Tibial artery (tissue), 4 donors: ENCODE measurements at regions not wholly inside any gene's neighbourhood (a gene's known extent, or its start where the extent isn't known, plus 50 kb on each side); places are given as distances from the start of the nearest gene placed in this dataset.
A peak's percentile ranks its signal among the peaks of the same experiment; 100 is the strongest.

Source experiments
- DNase-seq, 2 donors: peaks; one replicate each; pipeline ENCODE4 v3.0.0-alpha.2; 2019
- H3K27ac ChIP-seq, 2 donors: fragments of 200-600 bp; sonication (generic) in 1 of 2; 1 replicate in 1 of 2; 2 replicates in 1 of 2; pipeline ENCODE4 v1.5.1; 2018 to 2019; ENCODE audit warnings: mild to moderate bottlenecking in 1 of 2
- H3K27me3 ChIP-seq, 2 donors: fragments of 200-600 bp; sonication (generic) in 1 of 2; one replicate each; pipeline versions ENCODE4 v1.5.1 to v1.6.0; 2016 to 2019
- H3K36me3 ChIP-seq, 3 donors: fragments of 200-600 bp; sonication (generic) in 2 of 3; one replicate each; pipeline ENCODE4 v1.5.1; 2016 to 2019; ENCODE audit warnings: mild to moderate bottlenecking in 2 of 3
- H3K4me1 ChIP-seq, 4 donors: fragments of 200-600 bp; sonication (generic) in 2 of 4; 1 replicate in 3 of 4; 2 replicates in 1 of 4; pipeline ENCODE4 v1.5.1; 2016 to 2019
- H3K4me3 ChIP-seq, 2 donors: fragments of 200-600 bp; sonication (generic) in 1 of 2; 1 replicate in 1 of 2; 2 replicates in 1 of 2; pipeline ENCODE4 v1.5.1; 2018 to 2019; ENCODE audit warnings: mild to moderate bottlenecking in 2 of 2
- H3K9me3 ChIP-seq, 3 donors: fragments of 200-600 bp; sonication (generic) in 1 of 3; one replicate each; pipeline ENCODE4 v1.5.1; 2016 to 2019
- intact Hi-C: fragments of 100-400 bp; cut with DNase I; formaldehyde crosslinking; loops from one replicate; pipeline ENCODE4 v1.15.0; 2023; ENCODE audit warnings: low total_unique reads
- TF ChIP-seq, protein P1 (sequence below), 2 experiments: fragments of 200-600 bp in 1 of 2; fragments of 450-650 bp in 1 of 2; IDR thresholded peaks; one replicate each; pipeline ENCODE4 v1.5.1; 2017 to 2019; ENCODE audit warnings: antibody characterized with exemption in 2 of 2, mild to moderate bottlenecking in 1 of 2, moderate library complexity in 1 of 2

DNA sequence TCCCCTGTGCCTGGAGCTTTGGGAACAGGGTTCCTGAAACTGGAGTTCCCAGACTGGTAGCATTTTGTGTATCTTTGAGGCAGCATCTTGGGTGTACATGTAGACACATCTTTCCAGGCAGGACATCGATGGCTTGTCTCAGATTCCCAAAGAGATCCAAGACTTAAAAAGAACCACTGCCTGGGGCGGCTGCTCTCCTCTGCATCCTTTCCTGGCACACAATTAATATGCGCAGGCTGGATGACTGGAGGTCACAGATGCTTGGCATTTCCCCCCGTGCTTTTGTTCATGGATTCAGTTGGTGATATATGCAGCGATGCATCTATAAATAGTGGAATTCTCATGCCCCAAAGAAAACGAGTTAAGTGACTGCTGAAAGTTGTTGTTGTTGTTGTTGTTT, 80.5 kb downstream of the CLDN34 start:
- intact Hi-C loops: no loop called here
- H3K27me3 ChIP-seq: no peaks in the 10 kb centered on the region
- no peaks in the 10 kb centered on the region for H3K9me3 ChIP-seq
- no peak overlapping the region for H3K4me3 ChIP-seq
- TF ChIP-seq, protein P1, sequence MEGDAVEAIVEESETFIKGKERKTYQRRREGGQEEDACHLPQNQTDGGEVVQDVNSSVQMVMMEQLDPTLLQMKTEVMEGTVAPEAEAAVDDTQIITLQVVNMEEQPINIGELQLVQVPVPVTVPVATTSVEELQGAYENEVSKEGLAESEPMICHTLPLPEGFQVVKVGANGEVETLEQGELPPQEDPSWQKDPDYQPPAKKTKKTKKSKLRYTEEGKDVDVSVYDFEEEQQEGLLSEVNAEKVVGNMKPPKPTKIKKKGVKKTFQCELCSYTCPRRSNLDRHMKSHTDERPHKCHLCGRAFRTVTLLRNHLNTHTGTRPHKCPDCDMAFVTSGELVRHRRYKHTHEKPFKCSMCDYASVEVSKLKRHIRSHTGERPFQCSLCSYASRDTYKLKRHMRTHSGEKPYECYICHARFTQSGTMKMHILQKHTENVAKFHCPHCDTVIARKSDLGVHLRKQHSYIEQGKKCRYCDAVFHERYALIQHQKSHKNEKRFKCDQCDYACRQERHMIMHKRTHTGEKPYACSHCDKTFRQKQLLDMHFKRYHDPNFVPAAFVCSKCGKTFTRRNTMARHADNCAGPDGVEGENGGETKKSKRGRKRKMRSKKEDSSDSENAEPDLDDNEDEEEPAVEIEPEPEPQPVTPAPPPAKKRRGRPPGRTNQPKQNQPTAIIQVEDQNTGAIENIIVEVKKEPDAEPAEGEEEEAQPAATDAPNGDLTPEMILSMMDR (IDR thresholded peaks at IDR 0.05): no peak
- DNase-seq: no peak
- H3K27ac ChIP-seq: no peak overlapping the region
- peaks cover 0 to 75% (median 28%) of the 10 kb centered on the region in 4 donors for H3K4me1 ChIP-seq
- no peaks in the 10 kb centered on the region for H3K36me3 ChIP-seq

DNA sequence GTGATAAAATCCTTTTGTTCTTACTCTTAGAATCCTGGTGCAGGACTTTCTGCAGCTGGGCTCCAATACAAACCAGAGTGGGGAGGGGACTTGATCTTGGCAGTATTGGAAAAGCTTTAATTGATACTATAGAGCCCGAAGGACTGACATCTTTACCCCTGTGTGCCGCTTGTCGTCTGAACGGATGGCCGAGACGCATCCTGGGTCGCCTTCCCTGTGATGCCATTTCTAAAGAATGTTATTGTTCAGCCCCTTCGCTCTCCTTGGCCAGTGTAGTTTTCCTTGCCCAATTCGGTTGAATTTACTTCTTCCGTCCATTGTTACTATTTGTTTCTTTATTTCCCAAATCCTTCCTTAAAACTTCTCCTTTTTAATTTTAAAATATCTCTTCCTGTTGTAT, 80.9 kb downstream of the CLDN34 start:
- peaks cover 0 to 79% (median 31%) of the 10 kb centered on the region in 4 donors for H3K4me1 ChIP-seq
- no peaks in the 10 kb centered on the region for H3K27me3 ChIP-seq
- no peaks in the 10 kb centered on the region for H3K36me3 ChIP-seq
- H3K4me3 ChIP-seq: no peak overlapping the region
- DNase-seq: no peak
- H3K9me3 ChIP-seq: no peaks in the 10 kb centered on the region
- TF ChIP-seq, protein P1 (IDR thresholded peaks at IDR 0.05): no peak
- intact Hi-C loops: no loop called here
- no peak overlapping the region for H3K27ac ChIP-seq

DNA sequence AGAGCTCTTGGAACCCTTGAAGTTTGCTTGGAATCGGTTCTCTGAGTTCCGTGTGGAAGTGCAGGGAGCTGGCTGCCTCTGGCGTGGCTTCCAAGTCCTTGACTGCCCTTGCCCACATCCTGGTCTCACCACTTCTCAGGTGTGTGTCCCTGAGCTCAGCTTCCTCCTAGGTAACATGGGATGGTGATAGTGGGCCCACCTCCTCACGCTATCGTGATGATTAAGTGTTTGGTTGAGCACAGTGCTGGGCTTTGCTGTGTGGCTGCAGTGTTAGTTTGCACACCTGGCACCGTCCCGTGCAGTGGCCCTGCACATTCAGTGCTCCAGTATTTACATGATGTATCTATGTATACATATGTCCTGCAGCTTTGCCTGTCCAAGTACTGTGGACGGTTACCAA, 81.5 kb downstream of the CLDN34 start:
- H3K36me3 ChIP-seq: no peaks in the 10 kb centered on the region
- TF ChIP-seq, protein P1 (IDR thresholded peaks at IDR 0.05): no peak
- H3K27ac ChIP-seq: peak overlapping the region in 1 of 2 donors; percentile 25
- no peaks in the 10 kb centered on the region for H3K27me3 ChIP-seq
- H3K9me3 ChIP-seq: no peaks in the 10 kb centered on the region
- H3K4me3 ChIP-seq: no peak overlapping the region
- H3K4me1 ChIP-seq: peaks cover 0 to 84% (median 34%) of the 10 kb centered on the region in 4 donors
- no peak for DNase-seq
- intact Hi-C loops: no loop called here

DNA sequence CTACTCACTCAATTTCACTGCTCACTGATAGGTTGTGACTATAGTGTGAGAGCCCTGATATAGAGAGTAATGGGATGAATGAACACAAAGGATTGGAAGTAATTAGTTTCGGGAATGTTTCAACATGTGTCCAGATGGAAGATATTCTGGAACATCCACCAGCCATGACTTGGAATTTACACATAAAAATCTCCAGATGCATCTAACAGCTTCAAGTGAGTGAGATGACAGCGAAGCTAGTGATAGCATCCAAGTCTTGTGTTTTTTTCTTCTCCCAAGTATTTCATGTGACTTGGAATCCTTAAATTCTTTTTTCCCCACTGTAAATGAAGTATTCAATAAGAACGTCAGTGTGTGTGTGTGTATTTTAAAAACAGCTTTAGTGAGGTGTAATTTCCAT, 82.1 kb downstream of the CLDN34 start:
- Histone ChIP-seq H3K4me1 (peaks cover 0 to 79% (median 33%) of the 10 kb centered on the region in 4 donors), H3K9me3 (no peaks in the 10 kb centered on the region), H3K36me3 (no peaks in the 10 kb centered on the region), H3K4me3 (no peak overlapping the region), H3K27ac (no peak overlapping the region), H3K27me3 (no peaks in the 10 kb centered on the region)
- TF ChIP-seq, protein P1 (IDR thresholded peaks at IDR 0.05): no peak
- intact Hi-C loops: no loop called here
- DNase-seq: no peak

DNA sequence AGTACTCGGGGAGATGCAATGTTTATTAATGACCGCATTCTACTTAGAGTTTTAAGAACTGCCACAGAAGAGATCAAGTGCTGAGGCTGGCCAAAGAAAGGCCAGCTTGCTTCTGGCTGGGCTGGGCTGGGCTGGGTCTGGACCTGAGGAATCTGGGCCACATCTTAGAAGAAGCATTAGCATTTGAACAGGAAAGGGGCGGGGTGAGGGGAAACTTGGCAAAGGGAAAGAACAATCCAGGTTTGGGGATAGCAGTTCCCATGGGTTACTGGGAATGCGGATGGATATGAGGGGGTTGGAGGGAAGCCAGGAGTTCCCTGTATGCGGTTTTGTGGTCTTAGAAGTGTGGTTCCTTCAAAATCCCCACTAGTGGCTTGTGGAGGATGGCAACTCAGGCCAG, 83.3 kb downstream of the CLDN34 start:
- peaks cover 0 to 67% (median 26%) of the 10 kb centered on the region in 4 donors for H3K4me1 ChIP-seq
- no peak overlapping the region for H3K4me3 ChIP-seq
- H3K9me3 ChIP-seq: peaks cover 0 to 5% (median 0%) of the 10 kb centered on the region in 3 donors
- H3K36me3 ChIP-seq: no peaks in the 10 kb centered on the region
- intact Hi-C loops: no loop called here
- TF ChIP-seq, protein P1 (IDR thresholded peaks at IDR 0.05): no peak
- H3K27me3 ChIP-seq: no peaks in the 10 kb centered on the region
- H3K27ac ChIP-seq: peak overlapping the region in 1 of 2 donors; percentile 17
- DNase-seq: no peak
